GM06990 (cell line): ENCODE measurements at regions not wholly inside any gene's neighbourhood (a gene's known extent, or its start where the extent isn't known, plus 50 kb on each side); places are given as distances from the start of the nearest gene placed in this dataset.

Source experiments
- DNase-seq: peaks from one replicate; pipeline ENCODE4 v3.0.0-alpha.2; 2011; ENCODE audit not compliant: insufficient read length; ENCODE audit errors: extremely low read depth
- H3K27me3 ChIP-seq: replicated peaks from 2 replicates; pipeline ENCODE4 v1.6.0; 2011; ENCODE audit warnings: low read length; ENCODE audit not compliant: control insufficient read depth, insufficient read depth
- H3K36me3 ChIP-seq: 2 replicates; pipeline ENCODE4 v1.5.1; 2011; ENCODE audit warnings: low read length; ENCODE audit not compliant: control insufficient read depth, insufficient read depth
- H3K4me3 ChIP-seq: replicated peaks from 2 replicates; pipeline ENCODE4 v1.5.1; 2011; ENCODE audit warnings: low read depth, mild to moderate bottlenecking, control low read depth, low read length
- CTCF ChIP-seq: IDR thresholded peaks from 2 replicates; pipeline ENCODE4 v1.5.1; 2011; ENCODE audit warnings: low read length, control low read depth, mild to moderate bottlenecking, inconsistent platforms; ENCODE audit not compliant: insufficient read depth, poor library complexity, severe bottlenecking

DNA sequence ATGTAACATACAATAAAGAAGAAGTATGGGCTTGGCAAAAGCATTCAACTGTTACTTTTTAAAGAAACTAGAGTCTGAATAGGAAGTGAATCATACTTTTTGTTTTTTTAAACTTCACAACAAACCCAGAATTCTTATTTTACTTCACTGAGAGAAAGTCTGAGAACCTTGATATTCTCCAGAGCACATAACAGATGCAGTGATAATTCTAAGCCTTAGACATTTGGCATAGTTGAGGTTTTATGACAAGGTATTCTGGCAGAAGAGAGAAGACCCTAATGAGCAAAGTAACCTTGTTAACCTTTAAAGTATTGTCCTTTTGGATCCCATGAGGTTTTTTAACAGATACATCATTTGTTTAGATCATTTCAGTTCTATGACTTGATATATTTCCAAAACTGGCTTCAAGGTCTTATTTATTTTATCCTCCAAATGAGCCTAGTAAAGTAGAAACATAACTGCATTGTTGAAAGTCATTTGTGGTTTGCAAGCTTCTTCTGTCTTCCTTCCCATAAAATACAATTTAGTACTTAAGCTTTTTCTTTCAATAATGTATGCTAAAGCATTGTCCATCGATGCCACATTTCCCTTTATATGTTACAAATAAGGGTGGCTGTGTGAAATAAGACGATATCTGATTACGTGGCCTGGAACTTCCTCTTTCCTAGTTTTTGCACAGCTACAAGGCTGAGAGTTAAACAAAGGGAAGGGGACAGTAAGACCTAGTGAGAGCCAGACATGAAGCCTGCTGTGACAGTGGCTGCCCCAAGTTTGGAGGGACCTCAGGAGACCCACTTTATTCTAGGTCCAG is 86.1 kb upstream of the ITPRID2 start:
- Histone ChIP-seq H3K4me3 (no peak overlapping the region), H3K27me3 (no peaks in the 10 kb centered on the region), H3K36me3 (no peaks in the 10 kb centered on the region)
- TF ChIP-seq CTCF = no peak
- DNase-seq = no peak

DNA sequence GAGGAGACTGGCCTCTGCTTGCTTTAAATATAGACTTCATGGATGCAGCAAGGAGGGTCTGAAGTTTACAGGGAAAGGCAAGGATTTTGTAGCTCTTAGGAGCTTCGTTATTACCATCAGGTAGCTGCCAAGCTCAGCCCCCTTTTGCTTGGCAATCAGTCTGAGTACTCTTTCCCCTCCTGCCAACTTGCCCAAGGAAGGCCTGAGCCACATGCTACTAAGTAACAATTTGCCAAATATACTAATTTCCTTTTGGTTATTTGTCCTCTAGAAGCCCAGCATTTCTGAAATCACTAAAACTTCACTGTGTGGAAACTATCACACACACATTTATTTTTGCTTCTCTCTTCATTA is 85.5 kb upstream of the ITPRID2 start:
- no peaks in the 10 kb centered on the region for H3K36me3 ChIP-seq
- no peak for DNase-seq
- no peaks in the 10 kb centered on the region for H3K27me3 ChIP-seq
- H3K4me3 ChIP-seq = no peak overlapping the region
- TF ChIP-seq CTCF = no peak

DNA sequence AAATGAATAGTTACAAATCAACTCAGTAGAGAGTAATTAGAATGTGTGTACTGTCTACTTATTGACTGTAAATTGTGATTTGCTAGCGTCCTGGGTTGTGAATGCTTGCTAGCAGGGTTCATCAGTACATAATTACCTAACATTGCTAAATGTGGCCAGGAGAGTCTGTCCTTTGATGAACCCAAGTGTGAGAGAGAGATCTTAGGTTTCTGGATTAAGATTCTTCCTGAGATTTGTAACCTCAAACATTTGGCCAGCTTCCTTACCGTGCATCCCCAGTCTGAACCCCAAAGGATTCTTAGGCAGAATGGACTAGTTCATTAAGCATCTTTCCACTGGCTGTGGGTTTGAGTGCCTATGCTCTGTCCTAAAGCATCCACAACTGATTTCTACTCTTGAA is 84.0 kb upstream of the ITPRID2 start:
- TF ChIP-seq CTCF = no peak
- H3K36me3 ChIP-seq = no peaks in the 10 kb centered on the region
- no peak for DNase-seq
- H3K4me3 ChIP-seq = no peak overlapping the region
- H3K27me3 ChIP-seq = no peaks in the 10 kb centered on the region

- Histone ChIP-seq H3K27me3 (no peaks in the 10 kb centered on the region), H3K36me3 (no peaks in the 10 kb centered on the region), H3K4me3 (no peak overlapping the region)
- no peak for TF ChIP-seq CTCF
- no peak for DNase-seq
Measured at GRCh38 chr2:181810823-181811695, 80.5 kb upstream of the ITPRID2 start.

GRCh38 chr2:181812106-181812743 is 79.3 kb upstream of the ITPRID2 start:
- Histone ChIP-seq H3K27me3 (no peaks in the 10 kb centered on the region), H3K36me3 (no peaks in the 10 kb centered on the region), H3K4me3 (no peak overlapping the region)
- no peak for DNase-seq
- TF ChIP-seq CTCF = no peak
